ENCODE measurements at regions not wholly inside any gene's neighbourhood (a gene's known extent, or its start where the extent isn't known, plus 50 kb on each side); places are given as distances from the start of the nearest gene placed in this dataset.

- TF ChIP-seq CTCF (IDR thresholded peaks at IDR 0.05) = no peak
- TF ChIP-seq POLR2A (IDR thresholded peaks at IDR 0.05) = no peak
Measured at GRCh38 chr7:95691464-95691863, 80.9 kb upstream of the DYNC1I1 start.

Measured in lower leg skin (tissue), 3 donors.